Hindlimb muscle (tissue), 1 donor: ENCODE measurements at regions not wholly inside any gene's neighbourhood (a gene's known extent, or its start where the extent isn't known, plus 50 kb on each side); places are given as distances from the start of the nearest gene placed in this dataset.

Experiments used
- DNase-seq: peaks from one replicate; pipeline ENCODE4 v3.0.0-alpha.2; 2013

- no peak for DNase-seq
These were observed 412.2 kb upstream of the FAT1 start for GRCh38 chr4:187135878-187136277.

- no peak for DNase-seq
These were observed 415.5 kb upstream of the FAT1 start for GRCh38 chr4:187139141-187139540.

GRCh38 chr4:187141101-187141500, 417.4 kb upstream of the FAT1 start:
- no peak for DNase-seq

- DNase-seq: no peak
These were observed 425.7 kb upstream of the FAT1 start for GRCh38 chr4:187149229-187149945.

- DNase-seq: no peak
These were observed 433.8 kb upstream of the FAT1 start for GRCh38 chr4:187157380-187157958.

- no peak for DNase-seq
These were observed 434.3 kb upstream of the FAT1 start for GRCh38 chr4:187158003-187158402.

GRCh38 chr4:187160486-187160885, 436.8 kb upstream of the FAT1 start:
- DNase-seq: no peak

- no peak for DNase-seq
These were observed 443.3 kb upstream of the FAT1 start for GRCh38 chr4:187166886-187167512.

- no peak for DNase-seq
These were observed 448.2 kb upstream of the FAT1 start for GRCh38 chr4:187171706-187172339.

- no peak for DNase-seq
These were observed 448.7 kb upstream of the FAT1 start for GRCh38 chr4:187172340-187172761.

GRCh38 chr4:187174749-187175148, 451.1 kb upstream of the FAT1 start:
- no peak for DNase-seq

GRCh38 chr4:187175197-187175596, 451.5 kb upstream of the FAT1 start:
- DNase-seq: no peak

- DNase-seq: no peak
These were observed 452.7 kb upstream of the FAT1 start for GRCh38 chr4:187176261-187176910.

- DNase-seq: no peak
These were observed 454.4 kb upstream of the FAT1 start for GRCh38 chr4:187178084-187178483.

- peak; percentile 49 for DNase-seq
These were observed 454.9 kb upstream of the FAT1 start for GRCh38 chr4:187178587-187178986.

- DNase-seq: no peak
These were observed 455.7 kb upstream of the FAT1 start for GRCh38 chr4:187179086-187180058.

- no peak for DNase-seq
These were observed 457.4 kb upstream of the FAT1 start for GRCh38 chr4:187181054-187181453.

GRCh38 chr4:187183346-187183745, 459.7 kb upstream of the FAT1 start:
- no peak for DNase-seq

- DNase-seq: no peak
These were observed 460.2 kb upstream of the FAT1 start for GRCh38 chr4:187183826-187184225.

- DNase-seq: no peak
These were observed 460.9 kb upstream of the FAT1 start for GRCh38 chr4:187184508-187184907.

GRCh38 chr4:187188118-187188517, 464.5 kb upstream of the FAT1 start:
- DNase-seq: no peak

- DNase-seq: no peak
These were observed 465.1 kb upstream of the FAT1 start for GRCh38 chr4:187188741-187189140.
